ENCODE measurements at regions not wholly inside any gene's neighbourhood (a gene's known extent, or its start where the extent isn't known, plus 50 kb on each side); places are given as distances from the start of the nearest gene placed in this dataset.

GRCh38 chr5:96284727-96285389 is 148.2 kb downstream of the PCSK1 start:
- DNase-seq (ENCODE audit: low read depth, low spot score) = no peak
- no peak overlapping the region for H3K4me3 ChIP-seq (ENCODE audit: low read depth, low read length)
- ChIA-PET POLR2A (no interaction called here), CTCF (interaction anchor here (1.0 to 2.1 kb wide), 5 partner anchors 8 to 53 kb away, joined by 3 to 7 read pairs (median 6); no protein-coding TSS in a partner anchor)
- no peak for TF ChIP-seq CTCF (IDR thresholded peaks at IDR 0.05; ENCODE audit: insufficient read depth, low read length, missing control alignments)

- no peak for TF ChIP-seq CTCF (IDR thresholded peaks at IDR 0.05; ENCODE audit: insufficient read depth, low read length, missing control alignments)
- CTCF ChIA-PET = interaction anchor here (2.1 kb wide), 1 partner anchor 12 kb away, joined by 7 read pairs; no protein-coding TSS in a partner anchor
- POLR2A ChIA-PET = no interaction called here
These were observed 149.5 kb downstream of the PCSK1 start for GRCh38 chr5:96283589-96283988.

GRCh38 chr5:96282020-96282419 is 151.0 kb downstream of the PCSK1 start:
- no peak overlapping the region for H3K4me3 ChIP-seq (ENCODE audit: low read depth, low read length)
- DNase-seq (ENCODE audit: low read depth, low spot score) = no peak
- POLR2A ChIA-PET = no interaction called here
- no peak for TF ChIP-seq CTCF (IDR thresholded peaks at IDR 0.05; ENCODE audit: insufficient read depth, low read length, missing control alignments)
- CTCF ChIA-PET = interaction anchor here (1.0 to 1.8 kb wide), 4 partner anchors 23 to 321 kb away, joined by 3 to 4 read pairs (median 3); partner anchors contain the start of gene ELL2

More at GRCh38 chr5:96283589-96283988, 149.5 kb downstream of the PCSK1 start:
- DNase-seq (ENCODE audit: low read depth, low spot score) = no peak
- H3K4me3 ChIP-seq (ENCODE audit: low read depth, low read length) = no peak overlapping the region

- DNase-seq (ENCODE audit: low read depth, low spot score) = no peak
- no peak for TF ChIP-seq CTCF (IDR thresholded peaks at IDR 0.05; ENCODE audit: insufficient read depth, low read length, missing control alignments)
- H3K4me3 ChIP-seq (ENCODE audit: low read depth, low read length) = no peak overlapping the region
- POLR2A ChIA-PET = no interaction called here
- CTCF ChIA-PET = interaction anchor here (1.0 to 1.1 kb wide), 2 partner anchors 22 to 26 kb away, joined by 3 read pairs; no protein-coding TSS in a partner anchor
These were observed 152.1 kb downstream of the PCSK1 start for GRCh38 chr5:96280946-96281393.

- TF ChIP-seq CTCF (IDR thresholded peaks at IDR 0.05; ENCODE audit: insufficient read depth, low read length, missing control alignments) = no peak
- POLR2A ChIA-PET = no interaction called here
- no peak for DNase-seq (ENCODE audit: low read depth, low spot score)
- CTCF ChIA-PET = interaction anchor here (0.7 kb wide), 1 partner anchor 56 kb away, joined by 3 read pairs; no protein-coding TSS in a partner anchor
- no peak overlapping the region for H3K4me3 ChIP-seq (ENCODE audit: low read depth, low read length)
These were observed 153.1 kb downstream of the PCSK1 start for GRCh38 chr5:96279801-96280542.

- CTCF ChIA-PET = interaction anchor here (0.7 to 1.1 kb wide), 2 partner anchors 17 to 57 kb away, joined by 3 read pairs; no protein-coding TSS in a partner anchor
- H3K4me3 ChIP-seq (ENCODE audit: low read depth, low read length) = no peak overlapping the region
- TF ChIP-seq CTCF (IDR thresholded peaks at IDR 0.05; ENCODE audit: insufficient read depth, low read length, missing control alignments) = no peak
- POLR2A ChIA-PET = no interaction called here
- DNase-seq (ENCODE audit: low read depth, low spot score) = no peak
These were observed 154.1 kb downstream of the PCSK1 start for GRCh38 chr5:96278981-96279380.

Data from AG04449 (cell line).